HG03095 (cell line): ENCODE measurements at regions not wholly inside any gene's neighbourhood (a gene's known extent, or its start where the extent isn't known, plus 50 kb on each side); places are given as distances from the start of the nearest gene placed in this dataset.

ENCODE experiments used
- ATAC-seq: cut with Tn5 transposase; IDR thresholded peaks from one replicate; pipeline ENCODE4 v1.9.1; 2021; ENCODE audit warnings: moderate library complexity; ENCODE audit not compliant: unreplicated experiment

GRCh38 chr3:16102187-16102561 lies 72.3 kb upstream of the GALNT15 start:
- ATAC-seq = no peak

- ATAC-seq = no peak
These were observed 71.5 kb upstream of the GALNT15 start for GRCh38 chr3:16102905-16103364.

GRCh38 chr3:16103472-16103871 lies 71.0 kb upstream of the GALNT15 start:
- no peak for ATAC-seq

GRCh38 chr3:16104156-16104555 lies 70.3 kb upstream of the GALNT15 start:
- ATAC-seq = no peak

GRCh38 chr3:16106050-16106449 lies 68.4 kb upstream of the GALNT15 start:
- no peak for ATAC-seq

GRCh38 chr3:16108424-16108823 lies 66.1 kb upstream of the GALNT15 start:
- no peak for ATAC-seq

GRCh38 chr3:16109929-16110328 lies 64.6 kb upstream of the GALNT15 start:
- ATAC-seq = no peak

- ATAC-seq = no peak
These were observed 61.5 kb upstream of the GALNT15 start for GRCh38 chr3:16112910-16113504.

GRCh38 chr3:16113704-16114103 lies 60.8 kb upstream of the GALNT15 start:
- ATAC-seq = no peak

- no peak for ATAC-seq
These were observed 60.1 kb upstream of the GALNT15 start for GRCh38 chr3:16114429-16114828.

GRCh38 chr3:16114930-16115329 lies 59.5 kb upstream of the GALNT15 start:
- ATAC-seq = no peak

GRCh38 chr3:16118396-16118795 lies 56.1 kb upstream of the GALNT15 start:
- ATAC-seq = no peak

GRCh38 chr3:16119887-16120286 lies 54.6 kb upstream of the GALNT15 start:
- ATAC-seq = no peak

GRCh38 chr3:16121391-16121790 lies 53.1 kb upstream of the GALNT15 start:
- no peak for ATAC-seq

GRCh38 chr3:16122155-16122554 lies 52.3 kb upstream of the GALNT15 start:
- ATAC-seq = no peak

- ATAC-seq = no peak
These were observed 51.8 kb upstream of the GALNT15 start for GRCh38 chr3:16122661-16123060.

GRCh38 chr3:16124636-16125035 lies 49.8 kb upstream of the GALNT15 start:
- ATAC-seq = no peak
